ENCODE measurements at regions not wholly inside any gene's neighbourhood (a gene's known extent, or its start where the extent isn't known, plus 50 kb on each side); places are given as distances from the start of the nearest gene placed in this dataset.

DNA sequence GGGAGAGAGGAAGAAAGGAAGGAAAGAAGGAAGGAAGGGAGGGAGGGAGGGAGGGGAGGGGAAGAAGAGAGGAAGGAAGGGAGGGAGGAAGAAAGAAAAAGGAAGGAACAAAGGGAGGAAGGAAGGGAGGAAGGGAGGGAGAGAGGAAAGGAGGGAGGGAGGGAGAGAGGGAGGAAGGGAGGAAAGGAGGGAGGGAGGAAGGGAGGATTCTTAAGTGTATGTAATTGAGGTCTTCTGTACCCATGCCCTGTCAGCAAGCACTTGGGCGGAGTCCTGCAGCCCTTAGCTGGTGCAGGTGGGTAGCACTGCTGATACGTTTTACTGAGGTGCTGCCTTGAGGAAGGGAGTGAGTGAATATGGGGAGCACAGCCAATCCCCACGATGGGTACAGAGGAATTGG, 56.9 kb upstream of the RASD2 start:
- TF ChIP-seq, protein P1, sequence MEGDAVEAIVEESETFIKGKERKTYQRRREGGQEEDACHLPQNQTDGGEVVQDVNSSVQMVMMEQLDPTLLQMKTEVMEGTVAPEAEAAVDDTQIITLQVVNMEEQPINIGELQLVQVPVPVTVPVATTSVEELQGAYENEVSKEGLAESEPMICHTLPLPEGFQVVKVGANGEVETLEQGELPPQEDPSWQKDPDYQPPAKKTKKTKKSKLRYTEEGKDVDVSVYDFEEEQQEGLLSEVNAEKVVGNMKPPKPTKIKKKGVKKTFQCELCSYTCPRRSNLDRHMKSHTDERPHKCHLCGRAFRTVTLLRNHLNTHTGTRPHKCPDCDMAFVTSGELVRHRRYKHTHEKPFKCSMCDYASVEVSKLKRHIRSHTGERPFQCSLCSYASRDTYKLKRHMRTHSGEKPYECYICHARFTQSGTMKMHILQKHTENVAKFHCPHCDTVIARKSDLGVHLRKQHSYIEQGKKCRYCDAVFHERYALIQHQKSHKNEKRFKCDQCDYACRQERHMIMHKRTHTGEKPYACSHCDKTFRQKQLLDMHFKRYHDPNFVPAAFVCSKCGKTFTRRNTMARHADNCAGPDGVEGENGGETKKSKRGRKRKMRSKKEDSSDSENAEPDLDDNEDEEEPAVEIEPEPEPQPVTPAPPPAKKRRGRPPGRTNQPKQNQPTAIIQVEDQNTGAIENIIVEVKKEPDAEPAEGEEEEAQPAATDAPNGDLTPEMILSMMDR (IDR thresholded peaks at IDR 0.05) = no peak
- no peak for TF ChIP-seq EZH2 (IDR thresholded peaks at IDR 0.05; ENCODE audit: borderline replicate concordance, insufficient read depth, low read depth, low read length, poor library complexity, severe bottlenecking)
